ENCODE measurements at regions not wholly inside any gene's neighbourhood (a gene's known extent, or its start where the extent isn't known, plus 50 kb on each side); places are given as distances from the start of the nearest gene placed in this dataset.

DNA sequence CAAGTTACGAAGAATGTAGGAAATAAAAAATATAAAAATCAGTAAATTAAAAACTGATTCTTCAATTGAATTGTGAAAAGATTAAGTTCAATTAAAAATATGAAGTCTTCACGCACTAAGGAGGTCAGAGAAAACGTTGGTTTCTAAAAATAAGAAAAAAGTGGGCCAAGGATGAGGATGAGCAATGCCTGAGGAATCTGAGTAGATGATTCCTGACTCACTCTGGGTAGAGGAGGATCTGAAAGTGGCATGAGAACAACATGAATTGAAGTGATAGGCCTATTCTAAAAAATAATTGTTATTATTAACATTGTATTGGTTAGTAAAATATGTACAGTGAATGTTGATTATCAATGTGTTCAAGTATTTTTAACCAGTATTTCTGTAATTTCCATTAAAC is 444.2 kb downstream of the GRIA2 start (continued):
- TF ChIP-seq SALL2 (tag by site-specific recombination; IDR thresholded peaks at IDR 0.05; ENCODE audit: borderline replicate concordance), result no peak
- no peak for TF ChIP-seq ZFP69B (tag by site-specific recombination; IDR thresholded peaks at IDR 0.05)
- no peak for TF ChIP-seq KLF16 (tag by site-specific recombination; IDR thresholded peaks at IDR 0.05)
- no peak for TF ChIP-seq ZNF623 (tag by site-specific recombination; IDR thresholded peaks at IDR 0.05)
- TF ChIP-seq WT1 (tag by site-specific recombination; IDR thresholded peaks at IDR 0.05), result no peak

DNA sequence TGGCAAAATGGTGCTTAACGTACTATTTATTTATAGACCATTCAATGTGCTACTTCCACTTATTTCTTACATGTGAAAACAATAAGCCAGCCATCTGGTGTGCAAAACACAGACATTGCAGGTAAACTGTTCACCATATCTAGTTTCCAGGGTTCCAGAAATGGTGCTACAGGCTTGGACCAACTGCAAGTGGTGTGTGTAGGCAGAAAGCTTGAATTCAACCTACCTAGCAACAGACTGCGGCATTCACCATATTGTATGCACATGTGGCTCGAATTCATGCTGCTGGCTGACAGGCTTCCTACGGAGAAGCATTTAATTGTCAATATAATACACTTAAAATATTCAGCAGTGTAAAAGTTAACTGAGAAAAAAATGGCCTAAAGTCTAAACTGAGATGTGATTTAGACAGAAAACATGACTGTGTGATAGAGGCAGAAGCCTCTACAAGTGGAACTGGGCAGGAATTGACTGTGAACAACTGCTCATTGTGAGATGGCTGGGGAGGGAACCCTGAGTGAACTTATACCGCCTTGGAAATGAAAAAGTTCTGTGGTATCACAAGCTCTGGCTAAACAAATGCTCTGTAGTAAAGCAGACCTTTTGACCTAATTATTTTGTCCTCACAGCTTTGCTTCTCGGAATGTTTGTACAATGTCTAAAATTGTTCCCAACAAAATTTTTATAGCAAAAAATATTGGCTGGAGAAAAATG is 434.7 kb downstream of the GRIA2 start:
- H3K36me3 ChIP-seq (ENCODE audit: control insufficient read depth in 2 of 2, insufficient read depth in 1 of 2, low read length in 2 of 2), result no peaks in the 10 kb centered on the region
- no peak overlapping the region for H3K27ac ChIP-seq (ENCODE audit: extremely low read depth, low read depth, low read length)
- ChIA-PET POLR2A (no interaction called here), CTCF (no interaction called here)
- H3K9me3 ChIP-seq (ENCODE audit: control insufficient read depth, insufficient read depth, low read depth, low read length), result no peaks in the 10 kb centered on the region
- H3K4me3 ChIP-seq (ENCODE audit: low read depth, low read length), result no peak overlapping the region
- no peaks in the 10 kb centered on the region for H3K4me1 ChIP-seq (ENCODE audit: control insufficient read depth, insufficient read depth, low read length)
- no peak for TF ChIP-seq ZNF174 (tag by site-specific recombination; IDR thresholded peaks at IDR 0.05)
- TF ChIP-seq ZNF677 (tag by site-specific recombination; IDR thresholded peaks at IDR 0.05), result no peak
- no peak for TF ChIP-seq ZNF660 (tag by site-specific recombination; IDR thresholded peaks at IDR 0.05)
- TF ChIP-seq, protein P1, sequence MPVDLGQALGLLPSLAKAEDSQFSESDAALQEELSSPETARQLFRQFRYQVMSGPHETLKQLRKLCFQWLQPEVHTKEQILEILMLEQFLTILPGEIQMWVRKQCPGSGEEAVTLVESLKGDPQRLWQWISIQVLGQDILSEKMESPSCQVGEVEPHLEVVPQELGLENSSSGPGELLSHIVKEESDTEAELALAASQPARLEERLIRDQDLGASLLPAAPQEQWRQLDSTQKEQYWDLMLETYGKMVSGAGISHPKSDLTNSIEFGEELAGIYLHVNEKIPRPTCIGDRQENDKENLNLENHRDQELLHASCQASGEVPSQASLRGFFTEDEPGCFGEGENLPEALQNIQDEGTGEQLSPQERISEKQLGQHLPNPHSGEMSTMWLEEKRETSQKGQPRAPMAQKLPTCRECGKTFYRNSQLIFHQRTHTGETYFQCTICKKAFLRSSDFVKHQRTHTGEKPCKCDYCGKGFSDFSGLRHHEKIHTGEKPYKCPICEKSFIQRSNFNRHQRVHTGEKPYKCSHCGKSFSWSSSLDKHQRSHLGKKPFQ (tag by site-specific recombination; IDR thresholded peaks at IDR 0.05), result no peak
- TF ChIP-seq PRDM1 (tag by site-specific recombination; IDR thresholded peaks at IDR 0.05), result no peak
- TF ChIP-seq ZNF621 (tag by site-specific recombination; IDR thresholded peaks at IDR 0.05), result no peak
- TF ChIP-seq ZEB2 (tag by site-specific recombination; IDR thresholded peaks at IDR 0.05), result no peak
- TF ChIP-seq ZNF140 (tag by site-specific recombination; IDR thresholded peaks at IDR 0.05), result no peak
- no peak for TF ChIP-seq ZNF548 (tag by site-specific recombination; IDR thresholded peaks at IDR 0.05)
- no peak for TF ChIP-seq ZNF768 (tag by site-specific recombination; IDR thresholded peaks at IDR 0.05)
- no peak for TF ChIP-seq MEIS1 (CRISPR knock-in tag; IDR thresholded peaks at IDR 0.05; ENCODE audit: borderline replicate concordance)
- TF ChIP-seq ZNF596 (tag by site-specific recombination; IDR thresholded peaks at IDR 0.05), result no peak
- TF ChIP-seq ZNF2 (tag by site-specific recombination; IDR thresholded peaks at IDR 0.05), result no peak
- no peak for TF ChIP-seq ZNF37A (tag by site-specific recombination; IDR thresholded peaks at IDR 0.05)
- TF ChIP-seq TCF7L2 (IDR thresholded peaks at IDR 0.05; ENCODE audit: borderline replicate concordance, low read depth, low read length), result no peak
- no peak for TF ChIP-seq ZNF785 (tag by site-specific recombination; IDR thresholded peaks at IDR 0.05)
- no peak for TF ChIP-seq ZBTB1 (tag by site-specific recombination; IDR thresholded peaks at IDR 0.05)

DNA sequence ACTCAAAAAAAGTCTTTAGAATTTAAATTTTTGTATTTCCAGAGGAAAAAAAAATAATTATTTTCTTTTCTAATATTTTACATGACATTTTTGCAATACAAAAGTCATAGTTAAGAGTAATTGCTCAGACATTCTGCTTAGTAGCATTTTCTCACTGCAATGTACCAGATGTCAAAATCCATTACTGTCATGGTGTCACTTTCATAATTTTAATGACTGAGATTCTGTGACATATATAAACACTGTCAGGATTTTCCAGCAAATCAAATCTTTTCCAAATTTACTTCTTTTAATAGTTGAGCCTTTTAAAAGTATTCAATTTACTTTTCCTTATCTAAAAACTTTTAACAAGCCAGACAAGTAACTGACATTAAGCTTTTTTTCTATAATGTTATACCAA is 422.7 kb downstream of the GRIA2 start:
- H3K4me3 ChIP-seq (ENCODE audit: low read depth, low read length), result no peak overlapping the region
- H3K4me1 ChIP-seq (ENCODE audit: control insufficient read depth, insufficient read depth, low read length), result no peaks in the 10 kb centered on the region
- ChIA-PET POLR2A (no interaction called here), CTCF (no interaction called here)
- H3K36me3 ChIP-seq (ENCODE audit: control insufficient read depth in 2 of 2, insufficient read depth in 1 of 2, low read length in 2 of 2), result no peaks in the 10 kb centered on the region
- H3K9me3 ChIP-seq (ENCODE audit: control insufficient read depth, insufficient read depth, low read depth, low read length), result no peaks in the 10 kb centered on the region
- no peak overlapping the region for H3K27ac ChIP-seq (ENCODE audit: extremely low read depth, low read depth, low read length)
- no peak for TF ChIP-seq ZNF335 (tag by site-specific recombination; conservative IDR thresholded peaks at IDR 0.05)
- TF ChIP-seq RBAK (tag by site-specific recombination; IDR thresholded peaks at IDR 0.05), result no peak
- TF ChIP-seq, protein P2, sequence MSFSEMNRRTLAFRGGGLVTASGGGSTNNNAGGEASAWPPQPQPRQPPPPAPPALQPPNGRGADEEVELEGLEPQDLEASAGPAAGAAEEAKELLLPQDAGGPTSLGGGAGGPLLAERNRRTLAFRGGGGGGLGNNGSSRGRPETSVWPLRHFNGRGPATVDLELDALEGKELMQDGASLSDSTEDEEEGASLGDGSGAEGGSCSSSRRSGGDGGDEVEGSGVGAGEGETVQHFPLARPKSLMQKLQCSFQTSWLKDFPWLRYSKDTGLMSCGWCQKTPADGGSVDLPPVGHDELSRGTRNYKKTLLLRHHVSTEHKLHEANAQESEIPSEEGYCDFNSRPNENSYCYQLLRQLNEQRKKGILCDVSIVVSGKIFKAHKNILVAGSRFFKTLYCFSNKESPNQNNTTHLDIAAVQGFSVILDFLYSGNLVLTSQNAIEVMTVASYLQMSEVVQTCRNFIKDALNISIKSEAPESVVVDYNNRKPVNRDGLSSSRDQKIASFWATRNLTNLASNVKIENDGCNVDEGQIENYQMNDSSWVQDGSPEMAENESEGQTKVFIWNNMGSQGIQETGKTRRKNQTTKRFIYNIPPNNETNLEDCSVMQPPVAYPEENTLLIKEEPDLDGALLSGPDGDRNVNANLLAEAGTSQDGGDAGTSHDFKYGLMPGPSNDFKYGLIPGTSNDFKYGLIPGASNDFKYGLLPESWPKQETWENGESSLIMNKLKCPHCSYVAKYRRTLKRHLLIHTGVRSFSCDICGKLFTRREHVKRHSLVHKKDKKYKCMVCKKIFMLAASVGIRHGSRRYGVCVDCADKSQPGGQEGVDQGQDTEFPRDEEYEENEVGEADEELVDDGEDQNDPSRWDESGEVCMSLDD (tag by site-specific recombination; IDR thresholded peaks at IDR 0.05), result no peak
- no peak for TF ChIP-seq ZNF544 (tag by site-specific recombination; IDR thresholded peaks at IDR 0.05)
- no peak for TF ChIP-seq YY1 (tag by site-specific recombination; IDR thresholded peaks at IDR 0.05)
- no peak for TF ChIP-seq ZNF629 (tag by site-specific recombination; IDR thresholded peaks at IDR 0.05)
- TF ChIP-seq REPIN1 (tag by site-specific recombination; IDR thresholded peaks at IDR 0.05; ENCODE audit: low read depth), result no peak
- TF ChIP-seq ZNF114 (tag by site-specific recombination; IDR thresholded peaks at IDR 0.05), result no peak
- TF ChIP-seq ZNF623 (tag by site-specific recombination; IDR thresholded peaks at IDR 0.05), result no peak
